Prostate gland (tissue), 2 donors: ENCODE measurements at regions not wholly inside any gene's neighbourhood (a gene's known extent, or its start where the extent isn't known, plus 50 kb on each side); places are given as distances from the start of the nearest gene placed in this dataset.

Experiments
- CTCF ChIP-seq, 4 experiments: fragments of 200-600 bp in 2 of 4; fragments of 450-650 bp in 2 of 4; sonication (generic) in 2 of 4; IDR thresholded peaks; 1 replicate in 3 of 4; 2 replicates in 1 of 4; pipeline ENCODE4 v1.5.1; 2016 to 2019; ENCODE audit warnings: antibody characterized with exemption in 4 of 4, mild to moderate bottlenecking in 2 of 4, moderate library complexity in 2 of 4
- POLR2A ChIP-seq: fragments of 450-650 bp; IDR thresholded peaks from one replicate; pipeline ENCODE4 v1.6.1; 2016; ENCODE audit warnings: antibody characterized with exemption, mild to moderate bottlenecking
- POLR2AphosphoS5 ChIP-seq: sonication (generic); formaldehyde crosslinking; IDR thresholded peaks from one replicate; pipeline ENCODE4 v1.6.1; 2017; ENCODE audit warnings: antibody characterized with exemption

- TF ChIP-seq POLR2A (no peak), POLR2AphosphoS5 (no peak), CTCF (IDR thresholded peaks at IDR 0.05) (no peak)
Measured at GRCh38 chr1:193539731-193540459, 353.5 kb upstream of the B3GALT2 start.
